ENCODE measurements at regions not wholly inside any gene's neighbourhood (a gene's known extent, or its start where the extent isn't known, plus 50 kb on each side); places are given as distances from the start of the nearest gene placed in this dataset.

GRCh38 chrX:121336831-121337421, 289.5 kb downstream of the GLUD2 start:
- H3K9me3 ChIP-seq = no peaks in the 10 kb centered on the region
- intact Hi-C loops (cut with DNase I; ENCODE audit: low total_unique reads) = no loop called here
- H3K27ac ChIP-seq = no peak overlapping the region
- H3K36me3 ChIP-seq = no peaks in the 10 kb centered on the region
- 53 to 85% (median 78%) methylated on average over 4 of the region's 4 CpGs for WGBS, 5 donors
- no peaks in the 10 kb centered on the region for H3K27me3 ChIP-seq
- H3K4me1 ChIP-seq = no peaks in the 10 kb centered on the region
- H3K4me3 ChIP-seq = no peak overlapping the region
- TF ChIP-seq CTCF (IDR thresholded peaks at IDR 0.05) (no peak), POLR2A (IDR thresholded peaks at IDR 0.05) (no peak), EP300 (IDR thresholded peaks at IDR 0.05) (no peak), POLR2AphosphoS5 (IDR thresholded peaks at IDR 0.05) (no peak)
- no peak for DNase-seq

GRCh38 chrX:121337816-121338215, 290.4 kb downstream of the GLUD2 start:
- DNase-seq = no peak
- Histone ChIP-seq H3K4me3 (no peak overlapping the region), H3K27ac (no peak overlapping the region), H3K27me3 (no peaks in the 10 kb centered on the region), H3K9me3 (no peaks in the 10 kb centered on the region), H3K36me3 (no peaks in the 10 kb centered on the region), H3K4me1 (no peaks in the 10 kb centered on the region)
- TF ChIP-seq POLR2AphosphoS5 (IDR thresholded peaks at IDR 0.05) (no peak), POLR2A (IDR thresholded peaks at IDR 0.05) (no peak), CTCF (IDR thresholded peaks at IDR 0.05) (no peak), EP300 (IDR thresholded peaks at IDR 0.05) (no peak)
- WGBS, 5 donors = 63 to 85% (median 79%) methylated on average over 2 of the region's 2 CpGs
- intact Hi-C loops (cut with DNase I; ENCODE audit: low total_unique reads) = no loop called here

GRCh38 chrX:121349263-121349662, 301.9 kb downstream of the GLUD2 start:
- WGBS, 5 donors = 68 to 83% (median 75%) methylated on average over 3 of the region's 3 CpGs
- intact Hi-C loops (cut with DNase I; ENCODE audit: low total_unique reads) = no loop called here
- TF ChIP-seq POLR2AphosphoS5 (IDR thresholded peaks at IDR 0.05) (no peak), POLR2A (IDR thresholded peaks at IDR 0.05) (no peak), CTCF (IDR thresholded peaks at IDR 0.05) (no peak), EP300 (IDR thresholded peaks at IDR 0.05) (no peak)

GRCh38 chrX:121356139-121356849, 308.9 kb downstream of the GLUD2 start:
- H3K4me3 ChIP-seq = no peak overlapping the region
- DNase-seq = no peak
- TF ChIP-seq POLR2A (IDR thresholded peaks at IDR 0.05) = no peak
- TF ChIP-seq EP300 (IDR thresholded peaks at IDR 0.05) = no peak
- TF ChIP-seq CTCF (IDR thresholded peaks at IDR 0.05) = no peak
- H3K27ac ChIP-seq = no peak overlapping the region
- no peaks in the 10 kb centered on the region for H3K36me3 ChIP-seq
- no peaks in the 10 kb centered on the region for H3K27me3 ChIP-seq
- H3K4me1 ChIP-seq = no peaks in the 10 kb centered on the region
- intact Hi-C loops (cut with DNase I; ENCODE audit: low total_unique reads) = no loop called here
- 73 to 95% (median 82%) methylated on average over 18 to 22 of the region's 22 CpGs for WGBS, 5 donors
- no peaks in the 10 kb centered on the region for H3K9me3 ChIP-seq

More at GRCh38 chrX:121349263-121349662, 301.9 kb downstream of the GLUD2 start:
- Histone ChIP-seq H3K27ac (no peak overlapping the region), H3K27me3 (no peaks in the 10 kb centered on the region), H3K36me3 (no peaks in the 10 kb centered on the region), H3K4me1 (no peaks in the 10 kb centered on the region), H3K4me3 (no peak overlapping the region), H3K9me3 (no peaks in the 10 kb centered on the region)
- DNase-seq = no peak
